Astrocyte (in vitro differentiated cells and primary cell): ENCODE measurements at regions not wholly inside any gene's neighbourhood (a gene's known extent, or its start where the extent isn't known, plus 50 kb on each side); places are given as distances from the start of the nearest gene placed in this dataset.

Experiments used
- CTCF ChIP-seq: IDR thresholded peaks from 2 replicates; pipeline ENCODE4 v1.5.1; 2011; ENCODE audit warnings: low read depth, mild to moderate bottlenecking, inconsistent platforms, low read length, moderate library complexity; ENCODE audit not compliant: insufficient read depth
- EZH2 ChIP-seq: IDR thresholded peaks from 2 replicates; pipeline ENCODE4 v1.6.1; 2012; ENCODE audit warnings: mild to moderate bottlenecking, low read length, inconsistent platforms; ENCODE audit not compliant: insufficient read depth

GRCh38 chr12:127431177-127431576 is 835.8 kb upstream of the TMEM132C start:
- no peak for TF ChIP-seq CTCF
- TF ChIP-seq EZH2: no peak
